Neural progenitor cell (in vitro differentiated cells): ENCODE measurements at regions not wholly inside any gene's neighbourhood (a gene's known extent, or its start where the extent isn't known, plus 50 kb on each side); places are given as distances from the start of the nearest gene placed in this dataset.

Source experiments
- DNase-seq: peaks from one replicate; pipeline ENCODE4 v3.0.0-alpha.2; 2016; ENCODE audit warnings: low spot score
- H2AFZ ChIP-seq: fragments of 200-600 bp; sonication (generic); replicated peaks from 2 replicates; pipeline ENCODE4 v1.6.1; 2016; ENCODE audit warnings: antibody characterized with exemption
- H3F3A ChIP-seq: fragments of 200-600 bp; sonication (generic); 2 replicates; pipeline ENCODE4 v1.6.1; 2016; ENCODE audit warnings: antibody characterized with exemption, low read depth
- H3K27ac ChIP-seq: fragments of 200-600 bp; sonication (generic); 2 replicates; pipeline ENCODE4 v1.5.1; 2016; ENCODE audit warnings: mild to moderate bottlenecking
- H3K27me3 ChIP-seq: fragments of 200-600 bp; sonication (generic); 2 replicates; pipeline ENCODE4 v1.6.1; 2016; ENCODE audit warnings: mild to moderate bottlenecking, moderate library complexity
- H3K36me3 ChIP-seq: fragments of 200-600 bp; sonication (generic); 2 replicates; pipeline ENCODE4 v1.5.1; 2016
- H3K4me1 ChIP-seq: fragments of 200-600 bp; sonication (generic); 2 replicates; pipeline ENCODE4 v1.6.1; 2016; ENCODE audit warnings: mixed run types
- H3K4me2 ChIP-seq: fragments of 200-600 bp; sonication (generic); 2 replicates; pipeline ENCODE4 v1.6.1; 2016
- H3K4me3 ChIP-seq: fragments of 200-600 bp; sonication (generic); 2 replicates; pipeline ENCODE4 v1.5.1; 2016
- H3K79me2 ChIP-seq: fragments of 200-600 bp; sonication (generic); 2 replicates; pipeline ENCODE4 v1.6.1; 2016; ENCODE audit warnings: low read depth
- H3K9ac ChIP-seq: fragments of 200-600 bp; sonication (generic); 2 replicates; pipeline ENCODE4 v1.6.1; 2016
- H3K9me3 ChIP-seq: fragments of 200-600 bp; sonication (generic); 2 replicates; pipeline ENCODE4 v1.5.1; 2016; ENCODE audit warnings: low read depth
- H4K20me1 ChIP-seq: fragments of 200-600 bp; sonication (generic); 2 replicates; pipeline ENCODE4 v1.6.1; 2016; ENCODE audit warnings: low read depth
- H3K27ac Mint-ChIP-seq: 3 replicates; pipeline ENCODE4 v1.8.0; 2021; ENCODE audit warnings: mixed read lengths
- H3K27me3 Mint-ChIP-seq: 2 replicates; pipeline ENCODE4 v1.8.0; 2022; ENCODE audit warnings: low read depth, mild to moderate bottlenecking, inconsistent platforms, moderate library complexity, mixed read lengths; ENCODE audit not compliant: insufficient read depth
- H3K36me3 Mint-ChIP-seq: 3 replicates; pipeline ENCODE4 v1.8.0; 2021; ENCODE audit warnings: mixed read lengths
- H3K4me1 Mint-ChIP-seq: 3 replicates; pipeline ENCODE4 v1.8.0; 2021; ENCODE audit warnings: mixed read lengths
- H3K4me3 Mint-ChIP-seq: 3 replicates; pipeline ENCODE4 v1.8.0; 2021; ENCODE audit warnings: mild to moderate bottlenecking, moderate library complexity, mixed read lengths
- H3K9me3 Mint-ChIP-seq: 3 replicates; pipeline ENCODE4 v1.8.0; 2020; ENCODE audit warnings: mixed read lengths
- CTCF ChIP-seq: fragments of 200-600 bp; sonication (generic); IDR thresholded peaks from 2 replicates; pipeline ENCODE4 v1.5.1; 2017; ENCODE audit warnings: antibody characterized with exemption, mild to moderate bottlenecking
- EZH2 ChIP-seq: fragments of 200-600 bp; sonication (generic); IDR thresholded peaks from 2 replicates; pipeline ENCODE4 v1.6.1; 2017; ENCODE audit warnings: antibody characterized with exemption, mild to moderate bottlenecking, moderate library complexity
- EZH2phosphoT487 ChIP-seq: fragments of 200-600 bp; sonication (generic); IDR thresholded peaks from 2 replicates; pipeline ENCODE4 v1.6.1; 2017; ENCODE audit warnings: antibody characterized with exemption

- no peak for TF ChIP-seq EZH2phosphoT487
- TF ChIP-seq EZH2: no peak
- no peak for TF ChIP-seq CTCF
- DNase-seq: no peak
- H4K20me1 ChIP-seq: no peaks in the 10 kb centered on the region
- Mint-ChIP-seq H3K9me3 (peaks cover 9% of the 10 kb centered on the region), H3K27me3 (no peaks in the 10 kb centered on the region), H3K4me1 (no peaks in the 10 kb centered on the region), H3K27ac (no peak overlapping the region), H3K36me3 (no peaks in the 10 kb centered on the region), H3K4me3 (no peak overlapping the region)
- H3K4me2 ChIP-seq: no peak overlapping the region
- no peaks in the 10 kb centered on the region for H3F3A ChIP-seq
- no peaks in the 10 kb centered on the region for H3K9me3 ChIP-seq
- H3K4me3 ChIP-seq: no peak overlapping the region
- H3K27ac ChIP-seq: no peak overlapping the region
- H3K9ac ChIP-seq: no peak overlapping the region
- no peak overlapping the region for H2AFZ ChIP-seq
- no peaks in the 10 kb centered on the region for H3K27me3 ChIP-seq
- H3K4me1 ChIP-seq: no peaks in the 10 kb centered on the region
- H3K79me2 ChIP-seq: no peaks in the 10 kb centered on the region
- H3K36me3 ChIP-seq: no peaks in the 10 kb centered on the region
Measured at GRCh38 chr14:39555749-39556148, 123.5 kb upstream of the FBXO33 start.

GRCh38 chr14:39554576-39554975 lies 122.3 kb upstream of the FBXO33 start:
- Histone ChIP-seq H3K36me3 (no peaks in the 10 kb centered on the region), H3F3A (no peaks in the 10 kb centered on the region), H3K4me1 (no peaks in the 10 kb centered on the region), H4K20me1 (no peaks in the 10 kb centered on the region), H3K79me2 (no peaks in the 10 kb centered on the region), H3K4me2 (no peak overlapping the region), H3K27me3 (no peaks in the 10 kb centered on the region), H3K9me3 (no peaks in the 10 kb centered on the region), H3K27ac (no peak overlapping the region), H2AFZ (no peak overlapping the region), H3K9ac (no peak overlapping the region), H3K4me3 (no peak overlapping the region)
- Mint-ChIP-seq H3K36me3 (no peaks in the 10 kb centered on the region), H3K4me1 (no peaks in the 10 kb centered on the region), H3K4me3 (no peak overlapping the region), H3K9me3 (peaks cover 5% of the 10 kb centered on the region), H3K27ac (no peak overlapping the region), H3K27me3 (no peaks in the 10 kb centered on the region)
- no peak for DNase-seq
- TF ChIP-seq EZH2phosphoT487: no peak
- no peak for TF ChIP-seq CTCF
- no peak for TF ChIP-seq EZH2

GRCh38 chr14:39548358-39548757 lies 116.1 kb upstream of the FBXO33 start:
- Histone ChIP-seq H3K4me2 (no peak overlapping the region), H4K20me1 (no peaks in the 10 kb centered on the region), H3K27me3 (no peaks in the 10 kb centered on the region), H3K4me3 (no peak overlapping the region), H3K4me1 (no peaks in the 10 kb centered on the region), H3F3A (no peaks in the 10 kb centered on the region), H3K9me3 (no peaks in the 10 kb centered on the region), H3K27ac (no peak overlapping the region), H2AFZ (no peak overlapping the region), H3K36me3 (no peaks in the 10 kb centered on the region), H3K9ac (no peak overlapping the region), H3K79me2 (no peaks in the 10 kb centered on the region)
- no peak for DNase-seq
- H3K4me1 Mint-ChIP-seq: no peaks in the 10 kb centered on the region
- no peak for TF ChIP-seq EZH2
- TF ChIP-seq EZH2phosphoT487: no peak
- no peak for TF ChIP-seq CTCF
- no peak overlapping the region for H3K4me3 Mint-ChIP-seq
- no peaks in the 10 kb centered on the region for H3K9me3 Mint-ChIP-seq
- H3K27ac Mint-ChIP-seq: no peak overlapping the region
- no peaks in the 10 kb centered on the region for H3K27me3 Mint-ChIP-seq
- H3K36me3 Mint-ChIP-seq: no peaks in the 10 kb centered on the region

GRCh38 chr14:39547845-39548244 lies 115.6 kb upstream of the FBXO33 start:
- no peak overlapping the region for H3K4me3 Mint-ChIP-seq
- H3K4me3 ChIP-seq: no peak overlapping the region
- no peaks in the 10 kb centered on the region for H4K20me1 ChIP-seq
- H3K27ac Mint-ChIP-seq: no peak overlapping the region
- H2AFZ ChIP-seq: no peak overlapping the region
- H3K9ac ChIP-seq: no peak overlapping the region
- H3F3A ChIP-seq: no peaks in the 10 kb centered on the region
- H3K27me3 ChIP-seq: no peaks in the 10 kb centered on the region
- H3K9me3 Mint-ChIP-seq: no peaks in the 10 kb centered on the region
- no peaks in the 10 kb centered on the region for H3K36me3 ChIP-seq
- H3K4me1 ChIP-seq: no peaks in the 10 kb centered on the region
- no peaks in the 10 kb centered on the region for H3K4me1 Mint-ChIP-seq
- no peaks in the 10 kb centered on the region for H3K9me3 ChIP-seq
- H3K4me2 ChIP-seq: no peak overlapping the region
- H3K79me2 ChIP-seq: no peaks in the 10 kb centered on the region
- DNase-seq: no peak
- no peak overlapping the region for H3K27ac ChIP-seq
- no peaks in the 10 kb centered on the region for H3K36me3 Mint-ChIP-seq
- H3K27me3 Mint-ChIP-seq: no peaks in the 10 kb centered on the region
- TF ChIP-seq EZH2phosphoT487: no peak
- no peak for TF ChIP-seq EZH2
- no peak for TF ChIP-seq CTCF
